ENCODE measurements at regions not wholly inside any gene's neighbourhood (a gene's known extent, or its start where the extent isn't known, plus 50 kb on each side); places are given as distances from the start of the nearest gene placed in this dataset.

GRCh38 chr10:78808736-78809367, 259.9 kb upstream of the ZMIZ1 start:
- DNase-seq (ENCODE audit: low spot score) (no peak), ATAC-seq (no peak)
- intact Hi-C loops (cut with DNase I), result no loop called here

DNA sequence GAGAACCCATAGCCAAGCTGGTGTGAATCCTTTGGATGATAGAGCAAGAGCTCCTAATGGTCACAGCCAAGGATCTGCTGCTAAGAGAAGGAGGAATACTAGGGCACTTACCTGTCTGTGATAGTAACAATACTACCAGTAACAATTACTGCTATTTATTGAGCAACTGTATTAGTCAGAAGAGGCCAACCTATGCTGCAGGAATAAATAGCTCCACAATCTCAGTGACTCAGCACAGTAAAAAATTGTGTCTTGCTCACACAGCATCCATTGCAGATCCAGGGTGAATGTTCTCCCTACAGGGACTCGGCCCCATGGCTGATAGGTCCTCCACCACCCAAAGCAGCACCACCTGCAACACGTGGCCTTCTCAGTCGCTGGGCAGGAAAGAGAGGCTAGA, 257.6 kb upstream of the ZMIZ1 start:
- intact Hi-C loops (cut with DNase I), result no loop called here
- DNase-seq (ENCODE audit: low spot score) (no peak), ATAC-seq (no peak)

DNA sequence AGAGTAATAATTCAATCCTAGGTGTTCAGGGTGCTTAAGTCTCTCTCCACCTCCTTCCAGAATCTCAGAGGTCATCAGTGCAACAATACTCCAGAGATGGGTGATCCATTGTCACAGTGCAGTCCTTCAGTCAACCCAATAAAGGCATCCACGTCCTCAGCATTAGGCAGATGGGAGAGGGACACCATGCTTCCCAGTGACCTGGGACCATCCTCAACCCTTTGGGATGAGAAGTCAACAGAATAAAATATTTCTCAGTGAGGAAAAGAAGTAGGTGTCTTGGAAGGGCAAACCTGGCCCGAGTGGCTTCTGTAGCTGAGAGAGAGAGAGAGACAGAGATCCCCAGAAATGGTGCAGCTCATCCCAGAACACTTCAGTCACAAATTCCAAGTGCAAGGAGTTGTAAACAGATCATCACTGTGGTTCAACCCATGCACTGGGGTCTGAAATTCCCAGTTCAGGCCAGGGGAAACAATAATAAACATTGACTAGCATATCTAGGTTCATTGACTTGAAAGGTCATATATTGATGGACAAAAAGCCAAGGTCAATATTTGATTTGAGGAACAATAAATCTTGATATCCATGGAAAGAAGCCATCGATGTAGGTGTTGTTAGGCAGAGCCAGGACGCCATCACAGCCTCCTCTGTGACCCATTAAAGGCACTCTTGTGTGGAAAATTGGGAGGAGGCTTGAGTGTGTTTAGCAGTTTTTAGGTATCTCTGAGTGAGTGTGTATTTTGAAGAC, 256.0 kb upstream of the ZMIZ1 start:
- intact Hi-C loops (cut with DNase I), result no loop called here
- no peak for ATAC-seq
- no peak for DNase-seq (ENCODE audit: low spot score)

GRCh38 chr10:78813526-78813925, 255.2 kb upstream of the ZMIZ1 start:
- intact Hi-C loops (cut with DNase I), result no loop called here
- no peak for DNase-seq (ENCODE audit: low spot score)
- ATAC-seq, result no peak

DNA sequence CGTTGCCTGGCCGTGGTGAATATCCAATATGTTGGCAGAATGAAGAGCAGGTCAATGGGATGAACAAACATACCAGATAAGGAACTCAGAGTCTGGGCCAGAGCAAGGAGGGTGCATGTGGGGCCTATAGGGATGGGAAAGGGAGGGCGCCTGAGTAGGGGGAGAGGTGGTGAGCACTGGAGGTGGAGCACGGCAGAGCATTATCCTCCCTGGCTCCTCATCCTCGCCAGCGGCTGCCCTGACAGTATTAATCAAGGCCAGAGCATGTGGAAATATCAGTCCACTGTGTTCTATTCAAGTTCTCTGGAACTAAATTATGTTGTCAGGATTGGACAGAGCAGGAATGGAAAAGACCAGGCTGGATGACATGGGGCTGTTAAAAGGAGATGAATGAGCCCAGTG, 254.8 kb upstream of the ZMIZ1 start:
- intact Hi-C loops (cut with DNase I), result no loop called here
- DNase-seq (ENCODE audit: low spot score), result no peak
- no peak for ATAC-seq

- DNase-seq (ENCODE audit: low spot score) (no peak), ATAC-seq (no peak)
- intact Hi-C loops (cut with DNase I), result no loop called here
These were observed 254.4 kb upstream of the ZMIZ1 start for GRCh38 chr10:78814407-78814806.

- intact Hi-C loops (cut with DNase I), result no loop called here
- ATAC-seq (no peak), DNase-seq (ENCODE audit: low spot score) (no peak)
These were observed 252.9 kb upstream of the ZMIZ1 start for GRCh38 chr10:78815702-78816334.

GRCh38 chr10:78817361-78817760, 251.4 kb upstream of the ZMIZ1 start:
- DNase-seq (ENCODE audit: low spot score), result no peak
- intact Hi-C loops (cut with DNase I), result no loop called here
- peak; percentile 92 for ATAC-seq

- intact Hi-C loops (cut with DNase I), result no loop called here
- no peak for ATAC-seq
- no peak for DNase-seq (ENCODE audit: low spot score)
These were observed 251.0 kb upstream of the ZMIZ1 start for GRCh38 chr10:78817804-78818203.

DNA sequence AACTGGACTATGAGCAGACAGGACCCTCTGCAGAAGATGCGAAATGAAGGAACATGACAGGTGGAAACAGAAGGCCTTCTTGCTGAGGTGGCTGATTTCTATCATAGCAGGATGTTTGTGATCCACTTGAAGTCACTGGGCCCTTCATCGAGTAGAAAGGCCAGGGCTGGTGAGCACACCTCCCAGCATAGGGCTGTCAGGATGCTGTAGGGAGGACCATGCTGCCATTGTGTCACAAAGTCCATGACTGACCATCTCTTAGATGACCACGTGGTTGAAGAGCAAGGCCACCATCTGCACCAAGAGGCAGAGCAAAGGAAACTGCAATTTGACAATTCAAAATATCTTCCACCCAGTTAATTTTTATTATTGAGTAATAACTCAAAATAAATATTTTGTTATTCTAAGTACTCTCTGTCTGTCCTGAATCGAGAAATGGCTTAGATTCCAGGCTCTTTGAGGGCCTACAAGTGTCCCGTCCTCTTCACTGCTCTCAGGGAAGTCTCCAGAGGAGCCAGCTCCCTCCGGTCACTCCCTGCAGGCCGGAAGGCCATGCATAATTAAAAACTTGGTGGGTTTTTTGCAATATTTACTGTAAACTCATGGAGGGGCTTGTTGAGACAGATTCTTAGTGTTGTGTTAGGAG, 249.3 kb upstream of the ZMIZ1 start:
- no peak for ATAC-seq
- DNase-seq (ENCODE audit: low spot score), result no peak
- intact Hi-C loops (cut with DNase I), result no loop called here

DNA sequence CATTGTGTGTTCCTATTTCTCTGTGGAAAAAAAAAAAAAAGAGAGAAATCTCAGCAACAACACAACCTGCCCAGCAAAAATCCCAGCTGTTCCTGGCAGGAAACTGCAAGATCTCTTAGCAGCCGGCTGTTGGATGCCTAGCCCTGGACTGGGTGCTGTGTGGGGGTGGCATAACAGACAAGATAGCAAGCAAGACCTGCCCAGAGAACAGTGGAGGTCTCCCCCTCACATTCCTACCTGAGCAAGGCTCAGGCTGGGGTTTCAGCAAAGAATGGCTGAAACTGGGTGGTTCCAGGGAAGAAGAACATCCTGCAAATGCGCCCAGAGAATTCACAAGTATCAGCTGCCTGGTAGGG, 248.8 kb upstream of the ZMIZ1 start:
- no peak for DNase-seq (ENCODE audit: low spot score)
- no peak for ATAC-seq
- intact Hi-C loops (cut with DNase I), result no loop called here

- ATAC-seq, result no peak
- intact Hi-C loops (cut with DNase I), result no loop called here
These were observed 247.7 kb upstream of the ZMIZ1 start for GRCh38 chr10:78821052-78821451.

DNA sequence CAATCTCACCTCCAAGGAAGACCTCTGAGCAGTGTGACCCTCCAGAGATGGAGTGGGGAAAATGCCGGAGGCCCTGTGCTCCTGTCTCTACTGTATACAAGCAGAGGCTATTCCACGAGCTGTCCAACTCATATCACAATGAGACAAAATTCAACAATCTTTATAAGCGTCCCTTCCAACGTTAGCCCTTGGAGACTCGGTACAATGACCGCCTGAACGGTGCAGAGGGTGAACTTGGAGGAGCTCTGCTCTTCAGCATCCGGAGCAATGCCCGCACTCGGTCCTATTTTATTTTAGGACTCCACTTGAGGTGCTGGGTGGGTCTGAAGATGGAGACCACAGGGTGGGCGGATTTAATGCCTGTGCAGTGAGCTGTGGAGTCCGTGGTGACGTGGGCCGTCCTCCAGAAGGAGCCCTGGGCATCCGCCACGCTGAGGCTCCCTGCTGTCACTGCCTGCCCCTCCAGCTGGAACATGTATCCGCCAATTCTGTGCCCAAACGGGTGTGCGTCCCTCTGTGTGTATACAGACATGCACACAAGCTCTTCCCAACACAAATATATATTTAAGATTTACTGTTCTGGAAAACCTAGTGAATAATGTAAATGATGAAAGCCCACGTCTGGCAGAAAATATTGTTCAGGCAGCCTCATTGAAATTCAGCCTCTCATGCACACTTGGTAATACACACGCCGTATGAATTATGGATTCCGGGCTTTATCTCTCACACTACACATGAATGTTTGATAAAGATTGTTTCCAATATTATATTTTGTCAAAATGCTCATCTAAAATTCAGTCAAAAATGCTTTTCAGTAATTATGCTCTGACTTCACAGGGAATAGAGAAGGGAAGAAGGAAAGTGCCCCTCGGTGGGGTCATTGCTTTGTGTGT, 239.9 kb upstream of the ZMIZ1 start:
- intact Hi-C loops (cut with DNase I), result no loop called here
- ATAC-seq, result no peak
- no peak for DNase-seq (ENCODE audit: low spot score)

More at GRCh38 chr10:78821052-78821451, 247.7 kb upstream of the ZMIZ1 start:
- no peak for DNase-seq (ENCODE audit: low spot score)

DNA sequence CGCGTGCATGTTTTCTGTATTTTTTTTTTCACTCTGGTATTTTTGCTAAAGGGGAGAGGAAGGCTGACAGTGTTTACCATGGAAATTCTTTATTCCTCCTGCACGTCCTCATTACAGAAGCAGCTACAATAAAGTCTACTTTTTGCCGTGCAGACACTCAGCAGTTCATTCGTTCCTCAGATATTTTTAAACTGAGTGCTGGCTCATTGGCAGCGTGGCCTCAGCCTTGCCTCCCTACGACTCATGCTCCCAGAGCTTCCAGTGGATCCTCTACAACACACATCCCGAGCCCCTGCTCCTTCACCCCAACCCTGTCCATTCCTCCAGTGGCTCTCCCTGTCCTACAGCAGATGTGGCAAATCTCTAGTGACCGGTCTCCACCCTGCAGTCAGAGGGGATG, 239.2 kb upstream of the ZMIZ1 start:
- intact Hi-C loops (cut with DNase I), result no loop called here
- DNase-seq (ENCODE audit: low spot score) (no peak), ATAC-seq (no peak)

- ATAC-seq, result no peak
- no peak for DNase-seq (ENCODE audit: low spot score)
- intact Hi-C loops (cut with DNase I), result no loop called here
These were observed 238.4 kb upstream of the ZMIZ1 start for GRCh38 chr10:78830062-78830975.

DNA sequence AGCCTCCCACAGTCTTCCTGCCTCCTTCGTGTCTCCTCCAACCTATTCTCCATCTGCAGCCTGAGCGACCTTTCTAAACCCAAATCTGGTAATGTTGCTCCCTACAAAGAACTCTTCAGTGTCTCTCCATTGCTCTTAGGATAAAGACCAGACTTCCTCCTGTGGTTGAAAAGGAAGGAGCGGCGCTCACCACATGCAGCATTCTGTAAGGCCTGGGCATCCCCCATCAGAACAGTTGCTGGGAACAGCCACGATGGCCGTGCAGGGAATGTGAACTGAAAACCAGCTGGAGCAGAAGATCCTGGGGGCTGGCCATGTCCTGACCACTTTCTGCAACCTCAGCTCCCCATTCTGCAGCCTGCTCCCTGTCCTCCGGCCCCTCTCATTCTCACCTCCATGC, 237.8 kb upstream of the ZMIZ1 start:
- ATAC-seq (no peak), DNase-seq (ENCODE audit: low spot score) (no peak)
- intact Hi-C loops (cut with DNase I), result no loop called here

DNA sequence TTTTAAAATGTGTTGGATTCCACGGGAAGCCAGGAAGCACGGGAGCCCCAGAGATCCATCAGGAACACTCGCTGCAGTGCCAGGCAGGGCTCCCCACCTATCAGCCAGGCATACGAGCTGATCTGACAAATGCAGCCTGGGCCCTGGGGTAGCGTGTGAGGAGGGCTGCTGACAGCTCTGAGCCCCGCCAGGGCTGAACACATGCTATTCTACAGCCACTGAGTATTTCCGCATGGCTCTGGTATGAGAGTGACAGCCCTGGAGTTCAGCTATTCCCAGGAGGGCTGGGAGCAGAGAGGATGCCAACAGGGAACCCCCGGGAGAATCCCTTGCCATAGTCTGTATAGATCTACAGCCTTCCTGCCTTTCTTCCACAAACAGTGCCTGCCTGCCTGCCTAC, 237.3 kb upstream of the ZMIZ1 start:
- DNase-seq (ENCODE audit: low spot score) (no peak), ATAC-seq (no peak)
- intact Hi-C loops (cut with DNase I), result no loop called here

GRCh38 chr10:78832281-78832680, 236.5 kb upstream of the ZMIZ1 start:
- DNase-seq (ENCODE audit: low spot score), result no peak
- intact Hi-C loops (cut with DNase I), result no loop called here
- no peak for ATAC-seq

Measured in sciatic nerve (tissue), 2 donors.